Sigmoid colon (tissue), 4 donors: ENCODE measurements at regions not wholly inside any gene's neighbourhood (a gene's known extent, or its start where the extent isn't known, plus 50 kb on each side); places are given as distances from the start of the nearest gene placed in this dataset.

Source experiments
- EP300 ChIP-seq, 4 donors: sonication (generic); formaldehyde crosslinking; IDR thresholded peaks; one replicate each; pipeline ENCODE4 v1.6.1; 2017; ENCODE audit warnings: antibody characterized with exemption in 4 of 4
- POLR2A ChIP-seq, 2 donors: fragments of 450-650 bp; IDR thresholded peaks; one replicate each; pipeline ENCODE4 v1.6.1; 2016; ENCODE audit warnings: antibody characterized with exemption in 2 of 2, mild to moderate bottlenecking in 2 of 2, moderate library complexity in 2 of 2
- POLR2AphosphoS5 ChIP-seq, 4 donors: sonication (generic); formaldehyde crosslinking; IDR thresholded peaks; one replicate each; pipeline ENCODE4 v1.6.1; 2017; ENCODE audit warnings: antibody characterized with exemption in 4 of 4
- TF ChIP-seq, protein P1 (sequence below), 4 experiments: fragments of 450-650 bp in 3 of 4; fragments of 200-600 bp in 1 of 4; IDR thresholded peaks; one replicate each; pipeline ENCODE4 v1.5.1; 2016 to 2019; ENCODE audit warnings: antibody characterized with exemption in 4 of 4, mild to moderate bottlenecking in 3 of 4, moderate library complexity in 2 of 4

DNA sequence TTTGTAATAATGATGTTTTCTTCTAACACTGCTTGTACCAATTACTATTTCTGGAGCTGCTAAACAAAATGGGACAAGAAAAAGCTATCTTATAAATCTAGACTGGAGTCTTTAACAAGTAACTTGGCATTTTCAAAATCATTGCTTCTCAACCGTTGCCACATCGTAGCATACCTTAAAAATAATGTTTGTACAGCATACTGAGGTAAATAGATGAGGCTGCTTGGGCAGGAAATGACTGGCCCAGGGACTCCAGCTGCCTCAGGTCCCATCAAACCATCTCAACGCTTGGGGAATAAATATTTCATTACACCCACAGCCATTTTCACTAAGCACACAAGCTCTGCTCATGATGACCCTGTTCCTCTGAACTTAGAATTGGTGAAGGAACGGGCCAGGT, 115.1 kb downstream of the SPANXA1 start:
- TF ChIP-seq POLR2AphosphoS5 (IDR thresholded peaks at IDR 0.05) (no peak), POLR2A (IDR thresholded peaks at IDR 0.05) (no peak), EP300 (IDR thresholded peaks at IDR 0.05) (no peak)
- TF ChIP-seq, protein P1, sequence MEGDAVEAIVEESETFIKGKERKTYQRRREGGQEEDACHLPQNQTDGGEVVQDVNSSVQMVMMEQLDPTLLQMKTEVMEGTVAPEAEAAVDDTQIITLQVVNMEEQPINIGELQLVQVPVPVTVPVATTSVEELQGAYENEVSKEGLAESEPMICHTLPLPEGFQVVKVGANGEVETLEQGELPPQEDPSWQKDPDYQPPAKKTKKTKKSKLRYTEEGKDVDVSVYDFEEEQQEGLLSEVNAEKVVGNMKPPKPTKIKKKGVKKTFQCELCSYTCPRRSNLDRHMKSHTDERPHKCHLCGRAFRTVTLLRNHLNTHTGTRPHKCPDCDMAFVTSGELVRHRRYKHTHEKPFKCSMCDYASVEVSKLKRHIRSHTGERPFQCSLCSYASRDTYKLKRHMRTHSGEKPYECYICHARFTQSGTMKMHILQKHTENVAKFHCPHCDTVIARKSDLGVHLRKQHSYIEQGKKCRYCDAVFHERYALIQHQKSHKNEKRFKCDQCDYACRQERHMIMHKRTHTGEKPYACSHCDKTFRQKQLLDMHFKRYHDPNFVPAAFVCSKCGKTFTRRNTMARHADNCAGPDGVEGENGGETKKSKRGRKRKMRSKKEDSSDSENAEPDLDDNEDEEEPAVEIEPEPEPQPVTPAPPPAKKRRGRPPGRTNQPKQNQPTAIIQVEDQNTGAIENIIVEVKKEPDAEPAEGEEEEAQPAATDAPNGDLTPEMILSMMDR (IDR thresholded peaks at IDR 0.05), result no peak
